ENCODE measurements at regions not wholly inside any gene's neighbourhood (a gene's known extent, or its start where the extent isn't known, plus 50 kb on each side); places are given as distances from the start of the nearest gene placed in this dataset.

- TF ChIP-seq EZH2 (IDR thresholded peaks at IDR 0.05) (no peak), REST (IDR thresholded peaks at IDR 0.05; ENCODE audit: low read depth) (no peak), POLR2A (IDR thresholded peaks at IDR 0.05; ENCODE audit: borderline replicate concordance, extremely low read depth, insufficient read depth, insufficient read length) (no peak), POLR2AphosphoS5 (IDR thresholded peaks at IDR 0.05; ENCODE audit: low read depth, low read length) (no peak), SIN3A (IDR thresholded peaks at IDR 0.05; ENCODE audit: low read depth) (no peak), JUND (IDR thresholded peaks at IDR 0.05) (no peak)
These were observed 1260.2 kb upstream of the SORCS1 start for GRCh38 chr10:108424656-108425055.

Data from HCT116 (cell line).